Stimulated activated CD8-positive, alpha-beta memory T cell treated with anti-CD3 and anti-CD28 coated beads, Interleukin-15, amount 100 ng/mL, for 4 hours (primary cell): ENCODE measurements at regions not wholly inside any gene's neighbourhood (a gene's known extent, or its start where the extent isn't known, plus 50 kb on each side); places are given as distances from the start of the nearest gene placed in this dataset.
"Not testable (repeated sequence)": the region's sequence is repeated elsewhere in the genome, so short reads cannot be mapped to it uniquely, and the experiment has no call there.

ENCODE experiments used
- DNase-seq, 2 donors: peaks; one replicate each; pipeline ENCODE4 v3.0.0-alpha.2; 2020; ENCODE audit warnings: low read depth in 2 of 2

- no peak for DNase-seq
Observed at GRCh38 chr10:83983578-83984255, 155.6 kb upstream of the GHITM start.

DNA sequence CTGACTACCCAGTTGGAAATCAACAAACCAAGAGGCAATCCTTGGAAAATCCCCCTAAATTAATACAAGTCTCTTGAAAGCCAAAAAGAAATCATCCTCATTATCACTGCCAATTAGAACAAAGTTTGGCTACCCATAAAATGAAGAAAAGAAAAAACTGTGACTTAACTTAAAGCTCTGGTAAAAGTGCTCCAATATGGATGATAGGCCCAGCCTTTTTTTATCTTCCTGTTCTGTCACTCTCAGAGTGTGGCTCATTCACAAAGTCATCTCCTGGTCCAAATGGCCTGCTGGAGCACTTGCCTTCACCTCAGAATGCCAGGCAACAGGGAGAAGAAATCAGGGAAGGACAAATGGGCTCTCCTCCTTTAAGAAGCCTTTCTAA is 155.1 kb upstream of the GHITM start:
- DNase-seq = no peak

DNA sequence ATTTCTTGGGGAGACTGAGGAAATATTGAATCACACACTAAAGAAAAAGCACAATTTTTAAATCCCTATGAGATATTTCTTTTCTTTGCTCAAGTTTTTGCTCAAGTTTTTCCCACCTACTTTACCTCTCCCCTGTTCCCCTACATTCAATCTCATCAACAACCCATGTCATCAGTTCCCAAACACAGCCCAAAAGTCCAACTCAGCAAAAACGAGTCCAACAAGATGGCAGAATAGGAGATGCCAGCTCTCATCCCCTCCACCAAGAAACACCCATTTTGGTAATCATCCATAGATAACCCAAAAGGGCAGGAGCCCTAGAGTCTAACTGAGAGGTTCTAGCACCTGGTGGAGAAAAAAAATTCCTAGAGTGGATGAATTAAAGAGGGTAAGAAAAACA is 152.5 kb upstream of the GHITM start:
- DNase-seq = no peak

DNA sequence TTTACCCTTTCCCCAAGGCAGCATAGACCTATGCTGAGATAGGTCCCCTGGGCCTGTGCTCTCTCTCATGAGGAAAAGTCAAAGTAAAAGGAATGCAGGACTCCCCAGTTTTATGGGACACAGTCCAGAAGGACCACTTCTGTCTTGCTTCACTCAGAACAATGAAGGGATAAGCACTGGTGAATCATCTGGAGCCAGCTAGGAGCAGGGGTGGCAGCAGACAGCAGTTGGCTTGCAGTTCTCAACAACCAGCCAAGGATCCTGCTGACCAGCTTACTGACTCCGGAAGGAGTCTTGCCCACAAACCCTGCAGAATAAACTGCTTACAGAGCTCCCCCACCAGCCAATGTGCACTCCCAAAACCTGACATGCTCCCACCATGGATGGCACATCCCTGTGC is 152.1 kb upstream of the GHITM start:
- DNase-seq = no peak

GRCh38 chr10:83988435-83988834 is 150.9 kb upstream of the GHITM start:
- no peak for DNase-seq

GRCh38 chr10:83990126-83990525 is 149.2 kb upstream of the GHITM start:
- no peak for DNase-seq

GRCh38 chr10:83991986-83992753 is 147.1 kb upstream of the GHITM start:
- DNase-seq = no peak

GRCh38 chr10:83994325-83994724 is 145.0 kb upstream of the GHITM start:
- no peak for DNase-seq

GRCh38 chr10:83995738-83996331 is 143.5 kb upstream of the GHITM start:
- DNase-seq = no peak

DNA sequence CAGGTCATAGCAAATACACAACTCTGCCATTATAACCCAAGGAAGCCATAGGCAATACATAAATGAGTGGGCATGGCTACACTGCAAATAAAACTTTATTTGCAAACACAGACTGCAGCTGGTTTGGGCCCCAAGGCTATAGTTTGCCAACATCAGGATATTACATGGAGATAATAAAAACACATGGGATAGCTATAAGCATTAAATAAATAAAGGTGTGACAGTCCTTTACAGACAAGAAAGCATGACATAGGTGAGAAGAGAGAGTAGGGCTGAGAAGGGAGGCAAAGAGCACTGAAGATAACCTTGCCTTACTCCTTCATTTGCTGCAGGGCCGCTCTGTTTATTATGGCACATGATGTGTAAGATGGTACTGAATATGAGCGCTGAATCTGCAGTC is 135.1 kb upstream of the GHITM start:
- no peak for DNase-seq

- no peak for DNase-seq
Observed at GRCh38 chr10:84005403-84005802, 133.9 kb upstream of the GHITM start.

- DNase-seq = no peak
Observed at GRCh38 chr10:84007482-84007881, 131.8 kb upstream of the GHITM start.

GRCh38 chr10:84008878-84009277 is 130.4 kb upstream of the GHITM start:
- DNase-seq = no peak

DNA sequence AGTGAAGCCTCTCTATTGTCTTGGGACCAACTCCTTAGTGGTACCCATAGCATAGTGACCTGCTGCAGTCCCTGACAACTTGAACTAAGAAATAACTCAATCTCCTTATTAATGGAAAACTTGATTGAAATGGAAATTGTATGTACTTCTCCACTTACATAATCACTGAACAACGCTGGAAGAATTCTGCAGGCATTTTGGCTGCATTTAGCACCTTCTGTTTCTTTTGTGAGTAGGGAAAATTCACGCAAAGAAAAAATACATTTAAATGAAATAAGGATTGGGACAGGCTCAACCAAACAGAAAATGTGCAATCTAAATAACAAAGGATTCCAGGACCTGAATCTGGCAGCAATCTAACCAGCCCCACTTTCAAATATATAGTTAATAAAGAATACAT is 126.9 kb upstream of the GHITM start:
- no peak for DNase-seq

DNA sequence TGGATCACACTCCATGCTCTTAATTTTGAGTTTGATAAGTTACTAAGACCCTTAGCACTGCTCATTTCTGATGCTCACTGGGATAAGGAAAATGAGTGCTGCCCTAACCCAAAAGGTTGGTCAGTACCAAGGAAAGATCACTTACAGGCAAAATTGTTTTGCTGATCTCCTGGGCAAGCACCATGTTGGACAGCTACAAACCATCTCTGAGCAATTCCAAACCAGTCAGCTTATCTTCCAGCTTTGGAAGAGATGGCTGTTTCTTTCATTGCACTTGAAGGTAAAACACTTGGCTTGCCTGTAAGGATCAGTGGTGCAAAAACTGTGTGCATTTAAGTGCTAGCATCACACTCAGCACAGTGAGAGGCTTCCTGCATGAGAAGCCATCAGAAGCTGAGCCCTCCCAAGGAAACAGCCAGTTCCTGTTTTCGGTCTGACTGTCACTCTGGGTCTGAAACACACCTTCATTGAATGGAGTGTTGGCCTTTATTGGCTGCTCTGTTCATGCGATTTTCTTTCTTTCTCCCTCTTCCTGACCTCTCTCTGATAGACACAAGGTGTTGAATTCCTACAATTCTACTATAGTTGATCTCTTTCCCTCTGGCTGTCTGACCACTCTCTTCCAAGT is 126.4 kb upstream of the GHITM start:
- DNase-seq = no peak

GRCh38 chr10:84015877-84016595 is 123.3 kb upstream of the GHITM start:
- no peak for DNase-seq

DNA sequence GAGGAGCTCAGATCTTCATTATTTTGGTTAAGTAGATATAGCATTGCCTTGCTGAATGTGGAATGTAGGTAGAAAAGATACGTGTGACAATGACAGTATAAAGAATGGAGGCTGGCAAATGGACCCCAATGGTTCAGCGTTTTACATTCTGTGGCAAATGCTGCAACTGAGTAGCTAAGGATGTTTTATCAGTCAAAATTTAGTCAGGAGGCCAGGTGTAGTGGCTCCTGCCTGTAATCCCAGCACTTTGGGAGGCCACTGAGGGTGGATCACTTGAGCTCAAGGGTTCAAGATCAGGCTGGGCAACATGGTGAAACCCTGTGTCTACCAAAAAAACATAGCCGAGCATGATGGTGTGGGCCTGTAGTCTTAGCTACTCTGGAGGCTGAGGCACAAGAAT is 120.5 kb upstream of the GHITM start:
- DNase-seq = no peak

DNA sequence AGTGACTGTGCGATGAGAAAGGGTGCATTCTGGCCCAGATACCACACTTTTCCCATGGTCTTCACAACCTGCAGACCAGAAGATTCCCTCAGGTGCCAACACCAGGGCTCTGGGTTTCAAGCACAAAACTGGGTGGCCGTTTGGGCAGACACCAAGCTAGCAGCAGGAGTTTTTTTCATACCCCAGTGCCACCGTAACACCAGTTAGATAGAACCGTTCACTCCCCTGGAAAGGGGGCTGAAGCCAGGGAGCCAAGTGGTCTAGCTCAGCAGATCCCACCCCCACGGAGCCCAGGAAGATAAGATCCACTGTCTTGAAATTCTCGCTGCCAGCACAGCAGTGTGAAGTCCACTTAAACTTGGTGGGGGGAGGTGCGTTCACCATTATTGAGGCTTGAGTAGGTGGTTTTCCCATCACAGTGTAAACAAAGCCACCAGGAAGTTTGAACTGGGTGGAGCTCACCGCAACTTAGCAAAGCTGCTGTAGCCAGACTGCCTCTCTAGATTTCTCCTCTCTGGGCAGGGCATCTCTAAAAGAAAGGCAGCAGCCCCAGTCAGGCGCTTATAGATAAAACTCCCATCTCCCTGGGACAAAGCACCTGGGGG is 119.4 kb upstream of the GHITM start:
- DNase-seq = not testable (repeated sequence)

DNA sequence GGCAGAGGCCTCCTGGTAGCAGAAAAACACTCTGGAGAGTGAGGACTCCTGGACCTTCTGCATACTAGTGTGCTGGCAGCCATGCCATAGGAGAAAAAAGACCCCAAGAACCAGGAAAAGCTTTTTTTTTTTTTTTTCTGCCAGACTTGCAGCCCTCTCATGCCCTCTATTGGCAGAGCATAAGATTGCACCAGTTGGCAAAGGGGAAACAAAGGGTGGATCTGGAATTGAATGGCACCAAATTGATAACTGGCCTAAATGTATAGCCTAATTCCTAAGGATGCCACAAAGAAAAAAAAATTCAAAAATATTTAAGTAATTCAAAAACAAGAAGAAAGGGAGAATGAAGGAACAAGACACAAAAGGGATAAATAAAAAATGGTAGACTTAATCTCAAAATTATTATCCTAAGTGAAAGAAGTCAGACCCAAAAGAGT is 112.5 kb upstream of the GHITM start:
- no peak for DNase-seq

GRCh38 chr10:84029840-84030239 is 109.5 kb upstream of the GHITM start:
- no peak for DNase-seq

DNA sequence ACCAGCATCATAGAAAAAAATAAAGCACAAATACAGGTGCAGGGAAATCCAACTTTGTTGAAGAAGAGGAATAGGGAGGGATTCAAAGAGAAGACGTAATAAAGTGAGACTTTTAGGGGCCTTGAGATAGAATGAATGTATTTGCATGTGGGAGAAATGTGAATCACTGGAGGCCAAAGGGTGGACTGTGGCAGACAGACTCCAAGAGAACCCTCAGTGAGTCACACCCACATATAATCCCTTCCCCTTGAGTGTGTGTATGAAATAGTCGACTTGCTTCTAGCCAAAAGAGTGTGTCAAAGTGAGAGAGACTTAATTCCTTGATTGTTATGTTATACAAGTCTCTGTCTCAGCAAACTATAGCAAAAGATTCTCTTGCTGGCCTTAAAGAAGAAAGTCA is 101.3 kb upstream of the GHITM start:
- no peak for DNase-seq

DNA sequence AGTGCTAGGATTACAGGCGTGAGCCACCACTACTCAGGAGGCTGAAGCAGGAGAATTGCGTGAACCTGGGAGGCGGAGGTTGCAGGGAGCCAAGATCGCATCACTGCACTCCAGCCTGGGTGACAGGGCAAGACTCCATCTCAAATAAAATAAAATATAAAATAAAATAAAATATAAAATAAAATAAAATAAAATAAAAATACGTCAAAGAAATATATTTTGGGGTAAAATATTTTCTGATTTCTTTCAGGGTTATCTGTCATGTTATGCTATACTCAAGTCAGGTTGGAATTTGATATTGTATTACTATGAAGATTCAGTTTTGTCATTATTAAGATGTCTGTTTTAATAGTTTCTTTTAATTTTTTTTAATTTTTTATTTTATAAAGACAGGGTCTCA is 99.4 kb upstream of the GHITM start:
- DNase-seq = no peak
